BJ (cell line): ENCODE measurements at regions not wholly inside any gene's neighbourhood (a gene's known extent, or its start where the extent isn't known, plus 50 kb on each side); places are given as distances from the start of the nearest gene placed in this dataset.
"Not testable (repeated sequence)": the region's sequence is repeated elsewhere in the genome, so short reads cannot be mapped to it uniquely, and the experiment has no call there.

ENCODE experiments used
- CTCF ChIA-PET: fragments of 350-600 bp; formaldehyde crosslinking; extraction: SDS; loops from one replicate; lab custom pipeline; 2021; ENCODE audit warnings: antibody characterized with exemption, inconsistent platforms; lab: Yijun Ruan, JAX
- POLR2A ChIA-PET: fragments of 300-600 bp; sonication (Branson Sonifier 250); formaldehyde crosslinking; extraction: SDS; loops from one replicate; lab custom pipeline; 2021; ENCODE audit warnings: antibody characterized with exemption; lab: Charles Lee
- DNase-seq: peaks from one replicate; pipeline ENCODE4 v3.0.0-alpha.2; 2011; ENCODE audit warnings: low read depth
- H3K27me3 ChIP-seq: 2 replicates; pipeline ENCODE4 v1.6.0; 2011; ENCODE audit warnings: low read length; ENCODE audit not compliant: control insufficient read depth, insufficient read depth
- H3K36me3 ChIP-seq: 2 replicates; pipeline ENCODE4 v1.5.1; 2011; ENCODE audit warnings: low read length; ENCODE audit not compliant: control insufficient read depth, insufficient read depth
- H3K4me3 ChIP-seq: 2 replicates; pipeline ENCODE4 v1.5.1; 2011; ENCODE audit warnings: low read depth, mild to moderate bottlenecking, control low read depth, low read length
- CTCF ChIP-seq: IDR thresholded peaks from 2 replicates; pipeline ENCODE4 v1.5.1; 2011; ENCODE audit warnings: low read depth, mild to moderate bottlenecking, control low read depth, inconsistent platforms, low read length, moderate library complexity; ENCODE audit not compliant: insufficient read depth

DNA sequence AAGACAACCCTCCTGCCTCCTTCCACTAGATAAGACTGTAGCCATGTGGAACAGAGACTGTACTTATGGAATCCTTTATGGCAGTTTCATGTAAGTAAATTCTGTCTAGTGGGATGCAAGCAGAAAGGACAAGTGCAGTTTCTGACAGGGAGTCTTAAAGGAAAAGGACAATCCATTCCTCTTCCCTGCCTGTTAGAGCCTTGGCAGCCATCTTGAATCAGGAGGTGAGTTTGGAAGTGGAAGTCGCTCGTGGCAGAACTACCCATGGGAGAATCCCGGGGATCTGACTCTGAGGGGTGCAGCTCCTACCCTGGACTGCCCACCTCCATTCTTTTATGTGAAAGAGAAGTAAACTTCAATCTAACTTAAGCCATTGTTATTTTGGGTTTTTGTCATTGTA lies 61.4 kb upstream of the AKAP12 start:
- ChIA-PET CTCF (no interaction called here), POLR2A (no interaction called here)

GRCh38 chr6:151179321-151179720 lies 60.4 kb upstream of the AKAP12 start:
- H3K27me3 ChIP-seq = no peaks in the 10 kb centered on the region
- no peak for TF ChIP-seq CTCF
- ChIA-PET POLR2A (interaction anchor here (0.5 kb wide), 1 partner anchor 35 kb away, joined by 4 read pairs; no protein-coding TSS in a partner anchor), CTCF (no interaction called here)
- DNase-seq = peak; percentile 63
- H3K4me3 ChIP-seq = no peak overlapping the region
- no peaks in the 10 kb centered on the region for H3K36me3 ChIP-seq

More for the DNA sequence above, 61.4 kb upstream of the AKAP12 start:
- Histone ChIP-seq H3K27me3 (no peaks in the 10 kb centered on the region), H3K4me3 (no peak overlapping the region), H3K36me3 (no peaks in the 10 kb centered on the region)
- DNase-seq = no peak
- no peak for TF ChIP-seq CTCF

DNA sequence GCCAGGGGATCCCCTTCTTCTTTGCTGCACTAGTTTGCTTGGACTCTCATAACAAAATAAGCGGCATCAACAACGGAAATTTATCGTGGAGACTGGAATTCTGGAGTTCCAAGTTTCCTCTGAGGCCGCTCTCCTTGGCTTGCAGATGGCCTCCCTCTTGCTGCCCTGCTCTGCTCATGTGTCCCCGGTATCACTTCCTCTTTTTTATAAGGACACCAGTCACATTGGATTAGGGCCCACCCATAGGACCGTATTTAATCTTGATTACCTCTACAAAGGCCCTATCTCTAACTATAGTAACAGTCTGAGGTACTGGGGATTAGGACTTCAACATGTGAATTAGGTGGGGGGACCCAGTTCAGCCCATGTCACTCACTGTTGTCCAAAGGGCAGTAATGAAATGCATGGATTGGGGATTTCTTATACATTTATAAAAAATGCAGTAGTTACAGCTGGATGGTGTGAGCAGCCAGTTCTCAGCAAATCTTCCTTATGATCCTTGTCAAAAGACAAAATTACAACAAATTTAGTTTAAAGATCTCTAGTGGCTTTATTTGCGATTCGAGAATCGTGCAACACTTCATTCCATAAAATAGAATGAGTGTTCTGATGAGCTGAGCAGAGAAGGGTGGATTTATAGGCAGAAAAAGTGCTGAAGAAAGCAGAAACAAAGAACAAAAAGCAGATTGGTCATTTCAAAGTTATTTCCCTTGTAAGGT lies 59.3 kb upstream of the AKAP12 start:
- POLR2A ChIA-PET = no interaction called here
- TF ChIP-seq CTCF = no peak
- no peaks in the 10 kb centered on the region for H3K36me3 ChIP-seq
- CTCF ChIA-PET = no interaction called here
- no peak for DNase-seq
- H3K4me3 ChIP-seq = no peak overlapping the region
- H3K27me3 ChIP-seq = no peaks in the 10 kb centered on the region

- POLR2A ChIA-PET = no interaction called here
- no peak for DNase-seq
- H3K36me3 ChIP-seq = no peaks in the 10 kb centered on the region
- H3K4me3 ChIP-seq = no peak overlapping the region
- H3K27me3 ChIP-seq = 0 out of 2 replicates have a peak, but pooled peaks cover 1% of the 10 kb centered on the region
- CTCF ChIA-PET = no interaction called here
- no peak for TF ChIP-seq CTCF
These were observed 57.9 kb upstream of the AKAP12 start for GRCh38 chr6:151181706-151182363.

DNA sequence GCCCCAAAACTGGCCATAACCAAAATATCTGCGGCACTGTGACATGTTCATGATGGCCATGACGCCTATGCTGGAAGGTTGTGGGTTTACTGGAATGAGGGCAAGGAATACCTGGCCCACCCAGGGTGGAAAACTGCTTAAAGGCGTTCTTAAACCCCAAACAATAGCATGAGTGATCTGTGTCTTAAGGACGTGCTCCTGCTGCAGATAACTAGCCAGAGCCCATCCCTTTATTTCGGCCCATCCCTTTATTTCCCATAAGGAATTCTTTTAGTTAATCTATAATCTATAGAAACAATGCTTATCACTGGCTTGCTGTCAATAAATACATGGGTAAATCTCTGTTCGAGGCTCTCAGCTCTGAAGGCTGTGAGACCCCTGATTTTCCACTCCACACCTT lies 56.8 kb upstream of the AKAP12 start:
- CTCF ChIA-PET, POLR2A ChIA-PET, H3K27me3 ChIP-seq, H3K36me3 ChIP-seq, DNase-seq, H3K4me3 ChIP-seq: not testable (repeated sequence)

- POLR2A ChIA-PET = no interaction called here
- Histone ChIP-seq H3K4me3 (no peak overlapping the region), H3K36me3 (no peaks in the 10 kb centered on the region), H3K27me3 (0 out of 2 replicates have a peak, but pooled peaks cover 1% of the 10 kb centered on the region)
- DNase-seq = no peak
- CTCF ChIA-PET = no interaction called here
- no peak for TF ChIP-seq CTCF
These were observed 54.6 kb upstream of the AKAP12 start for GRCh38 chr6:151185148-151185547.
